Uterus (tissue), 2 donors: ENCODE measurements at regions not wholly inside any gene's neighbourhood (a gene's known extent, or its start where the extent isn't known, plus 50 kb on each side); places are given as distances from the start of the nearest gene placed in this dataset.

Experiments used
- POLR2A ChIP-seq, 2 donors: fragments of 450-650 bp; IDR thresholded peaks; one replicate each; pipeline ENCODE4 v1.6.1; 2016; ENCODE audit warnings: antibody characterized with exemption in 2 of 2, mild to moderate bottlenecking in 1 of 2, moderate library complexity in 1 of 2
- TF ChIP-seq, protein P1 (sequence below), 4 experiments: fragments of 200-600 bp in 2 of 4; fragments of 450-650 bp in 2 of 4; sonication (generic) in 2 of 4; IDR thresholded peaks; one replicate each; pipeline ENCODE4 v1.5.1; 2016 to 2019; ENCODE audit warnings: antibody characterized with exemption in 4 of 4, mild to moderate bottlenecking in 2 of 4, moderate library complexity in 1 of 4

DNA sequence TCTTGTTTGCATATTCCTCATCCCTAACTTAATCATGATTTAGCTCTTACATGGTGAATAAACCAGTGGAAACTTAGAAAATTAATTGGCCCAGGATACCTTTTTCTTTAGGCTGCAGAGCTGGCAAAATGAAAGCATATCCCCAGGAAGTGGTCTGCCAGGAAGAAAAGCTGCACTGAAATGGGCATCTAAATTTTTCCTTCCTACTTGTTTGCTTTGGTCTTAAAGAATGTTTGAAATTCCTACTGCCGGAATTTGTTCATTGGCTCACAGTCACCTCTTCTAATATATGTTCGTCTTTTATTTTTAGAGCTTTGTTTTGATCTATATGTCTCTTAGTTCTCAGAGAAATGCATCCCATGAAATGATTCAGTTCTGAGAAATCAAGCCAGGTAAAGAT, 113.2 kb upstream of the ELL2 start:
- TF ChIP-seq, protein P1, sequence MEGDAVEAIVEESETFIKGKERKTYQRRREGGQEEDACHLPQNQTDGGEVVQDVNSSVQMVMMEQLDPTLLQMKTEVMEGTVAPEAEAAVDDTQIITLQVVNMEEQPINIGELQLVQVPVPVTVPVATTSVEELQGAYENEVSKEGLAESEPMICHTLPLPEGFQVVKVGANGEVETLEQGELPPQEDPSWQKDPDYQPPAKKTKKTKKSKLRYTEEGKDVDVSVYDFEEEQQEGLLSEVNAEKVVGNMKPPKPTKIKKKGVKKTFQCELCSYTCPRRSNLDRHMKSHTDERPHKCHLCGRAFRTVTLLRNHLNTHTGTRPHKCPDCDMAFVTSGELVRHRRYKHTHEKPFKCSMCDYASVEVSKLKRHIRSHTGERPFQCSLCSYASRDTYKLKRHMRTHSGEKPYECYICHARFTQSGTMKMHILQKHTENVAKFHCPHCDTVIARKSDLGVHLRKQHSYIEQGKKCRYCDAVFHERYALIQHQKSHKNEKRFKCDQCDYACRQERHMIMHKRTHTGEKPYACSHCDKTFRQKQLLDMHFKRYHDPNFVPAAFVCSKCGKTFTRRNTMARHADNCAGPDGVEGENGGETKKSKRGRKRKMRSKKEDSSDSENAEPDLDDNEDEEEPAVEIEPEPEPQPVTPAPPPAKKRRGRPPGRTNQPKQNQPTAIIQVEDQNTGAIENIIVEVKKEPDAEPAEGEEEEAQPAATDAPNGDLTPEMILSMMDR (IDR thresholded peaks at IDR 0.05), result no peak
- no peak for TF ChIP-seq POLR2A (IDR thresholded peaks at IDR 0.05)
